ENCODE measurements at regions not wholly inside any gene's neighbourhood (a gene's known extent, or its start where the extent isn't known, plus 50 kb on each side); places are given as distances from the start of the nearest gene placed in this dataset.
A peak's percentile ranks its signal among the peaks of the same experiment; 100 is the strongest.

DNA sequence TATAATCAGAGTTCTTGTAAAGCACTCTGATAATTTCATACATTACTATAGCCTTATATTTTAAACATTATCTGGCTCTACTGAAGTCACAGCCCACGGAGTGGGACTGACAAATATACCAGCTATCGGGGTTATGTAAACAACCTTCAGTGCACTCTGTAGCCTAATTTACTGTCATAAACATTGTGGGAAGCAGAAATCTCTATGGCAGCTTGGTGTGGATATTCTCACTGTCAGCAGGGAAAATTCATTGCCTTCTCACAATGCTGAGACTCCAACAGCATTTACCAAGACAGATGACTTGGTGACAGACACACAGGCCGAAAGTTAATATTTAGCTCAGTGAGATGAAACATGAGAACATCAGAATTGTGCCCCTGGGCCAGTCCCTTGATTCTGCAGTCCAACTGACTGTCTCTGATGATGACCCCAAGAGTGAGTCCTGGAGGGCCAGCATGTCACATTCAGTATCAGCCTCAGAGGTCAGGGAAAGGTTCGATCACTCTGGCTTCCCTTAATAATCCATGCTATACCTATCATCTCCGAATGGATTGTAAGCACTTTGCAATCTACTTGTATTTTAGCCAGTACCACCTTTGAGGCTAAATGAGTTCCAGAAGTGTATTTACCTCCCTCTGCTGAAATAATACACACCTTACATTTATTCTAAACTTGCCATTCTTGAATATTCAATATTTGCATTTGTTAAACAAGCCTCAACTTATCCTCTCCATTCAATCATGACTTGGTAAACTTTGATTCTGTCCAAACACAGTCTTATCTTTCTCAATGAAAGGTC lies 146.2 kb upstream of the OSR1 start (continued):
- TF ChIP-seq GATAD1 (CRISPR knock-in tag; IDR thresholded peaks at IDR 0.05) (peak; percentile 29; the same call in 1 of the 2 replicates), ZNF672 (CRISPR knock-in tag; IDR thresholded peaks at IDR 0.05) (no peak), NR3C1 (CRISPR knock-in tag; IDR thresholded peaks at IDR 0.05) (no peak), EED (CRISPR knock-in tag; IDR thresholded peaks at IDR 0.05) (no peak), KLF16 (CRISPR knock-in tag; IDR thresholded peaks at IDR 0.05) (peak in 1 of 2 experiments; percentile 48; a peak in 1 of 4 replicates), ZNF83 (CRISPR knock-in tag; IDR thresholded peaks at IDR 0.05; ENCODE audit: borderline replicate concordance) (no peak), CHD2 (IDR thresholded peaks at IDR 0.05; ENCODE audit: low read depth, low read length) (no peak), ZNF878 (CRISPR knock-in tag; IDR thresholded peaks at IDR 0.05) (peak; percentile 35; the same call in 1 of the 2 replicates), SMAD3 (CRISPR knock-in tag; IDR thresholded peaks at IDR 0.05) (peak; percentile 91), ZNF225 (CRISPR knock-in tag; IDR thresholded peaks at IDR 0.05) (no peak), KLF15 (CRISPR knock-in tag; IDR thresholded peaks at IDR 0.05; ENCODE audit: borderline replicate concordance) (no peak)
- TF ChIP-seq, protein P1, sequence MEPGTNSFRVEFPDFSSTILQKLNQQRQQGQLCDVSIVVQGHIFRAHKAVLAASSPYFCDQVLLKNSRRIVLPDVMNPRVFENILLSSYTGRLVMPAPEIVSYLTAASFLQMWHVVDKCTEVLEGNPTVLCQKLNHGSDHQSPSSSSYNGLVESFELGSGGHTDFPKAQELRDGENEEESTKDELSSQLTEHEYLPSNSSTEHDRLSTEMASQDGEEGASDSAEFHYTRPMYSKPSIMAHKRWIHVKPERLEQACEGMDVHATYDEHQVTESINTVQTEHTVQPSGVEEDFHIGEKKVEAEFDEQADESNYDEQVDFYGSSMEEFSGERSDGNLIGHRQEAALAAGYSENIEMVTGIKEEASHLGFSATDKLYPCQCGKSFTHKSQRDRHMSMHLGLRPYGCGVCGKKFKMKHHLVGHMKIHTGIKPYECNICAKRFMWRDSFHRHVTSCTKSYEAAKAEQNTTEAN (CRISPR knock-in tag; conservative IDR thresholded peaks at IDR 0.05), result peak; percentile 15; the same call in 1 of the 2 replicates
- TF ChIP-seq, protein P2, sequence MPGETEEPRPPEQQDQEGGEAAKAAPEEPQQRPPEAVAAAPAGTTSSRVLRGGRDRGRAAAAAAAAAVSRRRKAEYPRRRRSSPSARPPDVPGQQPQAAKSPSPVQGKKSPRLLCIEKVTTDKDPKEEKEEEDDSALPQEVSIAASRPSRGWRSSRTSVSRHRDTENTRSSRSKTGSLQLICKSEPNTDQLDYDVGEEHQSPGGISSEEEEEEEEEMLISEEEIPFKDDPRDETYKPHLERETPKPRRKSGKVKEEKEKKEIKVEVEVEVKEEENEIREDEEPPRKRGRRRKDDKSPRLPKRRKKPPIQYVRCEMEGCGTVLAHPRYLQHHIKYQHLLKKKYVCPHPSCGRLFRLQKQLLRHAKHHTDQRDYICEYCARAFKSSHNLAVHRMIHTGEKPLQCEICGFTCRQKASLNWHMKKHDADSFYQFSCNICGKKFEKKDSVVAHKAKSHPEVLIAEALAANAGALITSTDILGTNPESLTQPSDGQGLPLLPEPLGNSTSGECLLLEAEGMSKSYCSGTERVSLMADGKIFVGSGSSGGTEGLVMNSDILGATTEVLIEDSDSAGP (CRISPR knock-in tag; IDR thresholded peaks at IDR 0.05; ENCODE audit: borderline replicate concordance), result no peak
- TF ChIP-seq, protein P3, sequence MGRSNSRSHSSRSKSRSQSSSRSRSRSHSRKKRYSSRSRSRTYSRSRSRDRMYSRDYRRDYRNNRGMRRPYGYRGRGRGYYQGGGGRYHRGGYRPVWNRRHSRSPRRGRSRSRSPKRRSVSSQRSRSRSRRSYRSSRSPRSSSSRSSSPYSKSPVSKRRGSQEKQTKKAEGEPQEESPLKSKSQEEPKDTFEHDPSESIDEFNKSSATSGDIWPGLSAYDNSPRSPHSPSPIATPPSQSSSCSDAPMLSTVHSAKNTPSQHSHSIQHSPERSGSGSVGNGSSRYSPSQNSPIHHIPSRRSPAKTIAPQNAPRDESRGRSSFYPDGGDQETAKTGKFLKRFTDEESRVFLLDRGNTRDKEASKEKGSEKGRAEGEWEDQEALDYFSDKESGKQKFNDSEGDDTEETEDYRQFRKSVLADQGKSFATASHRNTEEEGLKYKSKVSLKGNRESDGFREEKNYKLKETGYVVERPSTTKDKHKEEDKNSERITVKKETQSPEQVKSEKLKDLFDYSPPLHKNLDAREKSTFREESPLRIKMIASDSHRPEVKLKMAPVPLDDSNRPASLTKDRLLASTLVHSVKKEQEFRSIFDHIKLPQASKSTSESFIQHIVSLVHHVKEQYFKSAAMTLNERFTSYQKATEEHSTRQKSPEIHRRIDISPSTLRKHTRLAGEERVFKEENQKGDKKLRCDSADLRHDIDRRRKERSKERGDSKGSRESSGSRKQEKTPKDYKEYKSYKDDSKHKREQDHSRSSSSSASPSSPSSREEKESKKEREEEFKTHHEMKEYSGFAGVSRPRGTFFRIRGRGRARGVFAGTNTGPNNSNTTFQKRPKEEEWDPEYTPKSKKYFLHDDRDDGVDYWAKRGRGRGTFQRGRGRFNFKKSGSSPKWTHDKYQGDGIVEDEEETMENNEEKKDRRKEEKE (IDR thresholded peaks at IDR 0.05), result no peak
- TF ChIP-seq, protein P4, sequence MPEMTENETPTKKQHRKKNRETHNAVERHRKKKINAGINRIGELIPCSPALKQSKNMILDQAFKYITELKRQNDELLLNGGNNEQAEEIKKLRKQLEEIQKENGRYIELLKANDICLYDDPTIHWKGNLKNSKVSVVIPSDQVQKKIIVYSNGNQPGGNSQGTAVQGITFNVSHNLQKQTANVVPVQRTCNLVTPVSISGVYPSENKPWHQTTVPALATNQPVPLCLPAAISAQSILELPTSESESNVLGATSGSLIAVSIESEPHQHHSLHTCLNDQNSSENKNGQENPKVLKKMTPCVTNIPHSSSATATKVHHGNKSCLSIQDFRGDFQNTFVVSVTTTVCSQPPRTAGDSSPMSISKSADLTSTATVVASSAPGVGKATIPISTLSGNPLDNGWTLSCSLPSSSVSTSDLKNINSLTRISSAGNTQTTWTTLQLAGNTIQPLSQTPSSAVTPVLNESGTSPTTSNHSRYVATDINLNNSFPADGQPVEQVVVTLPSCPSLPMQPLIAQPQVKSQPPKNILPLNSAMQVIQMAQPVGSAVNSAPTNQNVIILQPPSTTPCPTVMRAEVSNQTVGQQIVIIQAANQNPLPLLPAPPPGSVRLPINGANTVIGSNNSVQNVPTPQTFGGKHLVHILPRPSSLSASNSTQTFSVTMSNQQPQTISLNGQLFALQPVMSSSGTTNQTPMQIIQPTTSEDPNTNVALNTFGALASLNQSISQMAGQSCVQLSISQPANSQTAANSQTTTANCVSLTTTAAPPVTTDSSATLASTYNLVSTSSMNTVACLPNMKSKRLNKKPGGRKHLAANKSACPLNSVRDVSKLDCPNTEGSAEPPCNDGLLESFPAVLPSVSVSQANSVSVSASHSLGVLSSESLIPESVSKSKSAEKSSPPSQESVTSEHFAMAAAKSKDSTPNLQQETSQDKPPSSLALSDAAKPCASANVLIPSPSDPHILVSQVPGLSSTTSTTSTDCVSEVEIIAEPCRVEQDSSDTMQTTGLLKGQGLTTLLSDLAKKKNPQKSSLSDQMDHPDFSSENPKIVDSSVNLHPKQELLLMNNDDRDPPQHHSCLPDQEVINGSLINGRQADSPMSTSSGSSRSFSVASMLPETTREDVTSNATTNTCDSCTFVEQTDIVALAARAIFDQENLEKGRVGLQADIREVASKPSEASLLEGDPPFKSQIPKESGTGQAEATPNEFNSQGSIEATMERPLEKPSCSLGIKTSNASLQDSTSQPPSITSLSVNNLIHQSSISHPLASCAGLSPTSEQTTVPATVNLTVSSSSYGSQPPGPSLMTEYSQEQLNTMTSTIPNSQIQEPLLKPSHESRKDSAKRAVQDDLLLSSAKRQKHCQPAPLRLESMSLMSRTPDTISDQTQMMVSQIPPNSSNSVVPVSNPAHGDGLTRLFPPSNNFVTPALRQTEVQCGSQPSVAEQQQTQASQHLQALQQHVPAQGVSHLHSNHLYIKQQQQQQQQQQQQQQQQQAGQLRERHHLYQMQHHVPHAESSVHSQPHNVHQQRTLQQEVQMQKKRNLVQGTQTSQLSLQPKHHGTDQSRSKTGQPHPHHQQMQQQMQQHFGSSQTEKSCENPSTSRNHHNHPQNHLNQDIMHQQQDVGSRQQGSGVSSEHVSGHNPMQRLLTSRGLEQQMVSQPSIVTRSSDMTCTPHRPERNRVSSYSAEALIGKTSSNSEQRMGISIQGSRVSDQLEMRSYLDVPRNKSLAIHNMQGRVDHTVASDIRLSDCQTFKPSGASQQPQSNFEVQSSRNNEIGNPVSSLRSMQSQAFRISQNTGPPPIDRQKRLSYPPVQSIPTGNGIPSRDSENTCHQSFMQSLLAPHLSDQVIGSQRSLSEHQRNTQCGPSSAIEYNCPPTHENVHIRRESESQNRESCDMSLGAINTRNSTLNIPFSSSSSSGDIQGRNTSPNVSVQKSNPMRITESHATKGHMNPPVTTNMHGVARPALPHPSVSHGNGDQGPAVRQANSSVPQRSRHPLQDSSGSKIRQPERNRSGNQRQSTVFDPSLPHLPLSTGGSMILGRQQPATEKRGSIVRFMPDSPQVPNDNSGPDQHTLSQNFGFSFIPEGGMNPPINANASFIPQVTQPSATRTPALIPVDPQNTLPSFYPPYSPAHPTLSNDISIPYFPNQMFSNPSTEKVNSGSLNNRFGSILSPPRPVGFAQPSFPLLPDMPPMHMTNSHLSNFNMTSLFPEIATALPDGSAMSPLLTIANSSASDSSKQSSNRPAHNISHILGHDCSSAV (CRISPR knock-in tag; IDR thresholded peaks at IDR 0.05; ENCODE audit: borderline replicate concordance), result no peak

Measured in HepG2 (cell line).